ENCODE measurements at regions not wholly inside any gene's neighbourhood (a gene's known extent, or its start where the extent isn't known, plus 50 kb on each side); places are given as distances from the start of the nearest gene placed in this dataset.

- Histone ChIP-seq H3K4me3 (ENCODE audit: low read depth, low read length) (no peak overlapping the region), H3K9me3 (ENCODE audit: control insufficient read depth, insufficient read depth, low read length) (no peaks in the 10 kb centered on the region), H3K27me3 (ENCODE audit: control insufficient read depth, insufficient read depth, low read length) (no peaks in the 10 kb centered on the region), H3K27ac (ENCODE audit: low read depth, low read length) (no peak overlapping the region)
- no peak for TF ChIP-seq CTCF (IDR thresholded peaks at IDR 0.05; ENCODE audit: low read depth, low read length)
- DNase-seq (ENCODE audit: low read depth, low spot score) = no peak
- CTCF ChIA-PET = interaction anchor here (0.7 kb wide), 1 partner anchor 380 kb away, joined by 5 read pairs; no protein-coding TSS in a partner anchor
- POLR2A ChIA-PET = interaction anchor here (0.7 kb wide), 1 partner anchor 48 kb away, joined by 4 read pairs; no protein-coding TSS in a partner anchor
Observed at GRCh38 chr6:150715133-150715532, 115.4 kb downstream of the PLEKHG1 start.

GRCh38 chr6:150717419-150717818, 117.7 kb downstream of the PLEKHG1 start:
- POLR2A ChIA-PET = no interaction called here
- CTCF ChIA-PET = no interaction called here
- no peak for DNase-seq (ENCODE audit: low read depth, low spot score)
- Histone ChIP-seq H3K27ac (ENCODE audit: low read depth, low read length) (no peak overlapping the region), H3K9me3 (ENCODE audit: control insufficient read depth, insufficient read depth, low read length) (no peaks in the 10 kb centered on the region), H3K4me3 (ENCODE audit: low read depth, low read length) (no peak overlapping the region), H3K27me3 (ENCODE audit: control insufficient read depth, insufficient read depth, low read length) (no peaks in the 10 kb centered on the region)
- no peak for TF ChIP-seq CTCF (IDR thresholded peaks at IDR 0.05; ENCODE audit: low read depth, low read length)

GRCh38 chr6:150719099-150719766, 119.5 kb downstream of the PLEKHG1 start:
- no peak for TF ChIP-seq CTCF (IDR thresholded peaks at IDR 0.05; ENCODE audit: low read depth, low read length)
- no peak for DNase-seq (ENCODE audit: low read depth, low spot score)
- Histone ChIP-seq H3K27me3 (ENCODE audit: control insufficient read depth, insufficient read depth, low read length) (no peaks in the 10 kb centered on the region), H3K9me3 (ENCODE audit: control insufficient read depth, insufficient read depth, low read length) (no peaks in the 10 kb centered on the region), H3K27ac (ENCODE audit: low read depth, low read length) (no peak overlapping the region), H3K4me3 (ENCODE audit: low read depth, low read length) (no peak overlapping the region)
- POLR2A ChIA-PET = no interaction called here
- CTCF ChIA-PET = interaction anchor here (0.8 kb wide), 1 partner anchor 301 kb away, joined by 3 read pairs; no protein-coding TSS in a partner anchor

- ChIA-PET POLR2A (no interaction called here), CTCF (no interaction called here)
- Histone ChIP-seq H3K4me3 (ENCODE audit: low read depth, low read length) (no peak overlapping the region), H3K9me3 (ENCODE audit: control insufficient read depth, insufficient read depth, low read length) (no peaks in the 10 kb centered on the region), H3K27me3 (ENCODE audit: control insufficient read depth, insufficient read depth, low read length) (no peaks in the 10 kb centered on the region), H3K27ac (ENCODE audit: low read depth, low read length) (no peak overlapping the region)
- no peak for DNase-seq (ENCODE audit: low read depth, low spot score)
- TF ChIP-seq CTCF (IDR thresholded peaks at IDR 0.05; ENCODE audit: low read depth, low read length) = no peak
Observed at GRCh38 chr6:150719831-150720230, 120.1 kb downstream of the PLEKHG1 start.

- POLR2A ChIA-PET = no interaction called here
- Histone ChIP-seq H3K27ac (ENCODE audit: low read depth, low read length) (no peak overlapping the region), H3K4me3 (ENCODE audit: low read depth, low read length) (no peak overlapping the region), H3K27me3 (ENCODE audit: control insufficient read depth, insufficient read depth, low read length) (no peaks in the 10 kb centered on the region), H3K9me3 (ENCODE audit: control insufficient read depth, insufficient read depth, low read length) (no peaks in the 10 kb centered on the region)
- CTCF ChIA-PET = no interaction called here
- no peak for DNase-seq (ENCODE audit: low read depth, low spot score)
- TF ChIP-seq CTCF (IDR thresholded peaks at IDR 0.05; ENCODE audit: low read depth, low read length) = no peak
Observed at GRCh38 chr6:150720774-150721233, 121.1 kb downstream of the PLEKHG1 start.

Measured in AG04450 (cell line).